GM21360 (cell line): ENCODE measurements at regions not wholly inside any gene's neighbourhood (a gene's known extent, or its start where the extent isn't known, plus 50 kb on each side); places are given as distances from the start of the nearest gene placed in this dataset.
"Not testable (repeated sequence)": the region's sequence is repeated elsewhere in the genome, so short reads cannot be mapped to it uniquely, and the experiment has no call there.

ENCODE experiments used
- ATAC-seq: cut with Tn5 transposase; IDR thresholded peaks from one replicate; pipeline ENCODE4 v1.9.1; 2021; ENCODE audit warnings: mild to moderate bottlenecking, moderate library complexity; ENCODE audit not compliant: unreplicated experiment

DNA sequence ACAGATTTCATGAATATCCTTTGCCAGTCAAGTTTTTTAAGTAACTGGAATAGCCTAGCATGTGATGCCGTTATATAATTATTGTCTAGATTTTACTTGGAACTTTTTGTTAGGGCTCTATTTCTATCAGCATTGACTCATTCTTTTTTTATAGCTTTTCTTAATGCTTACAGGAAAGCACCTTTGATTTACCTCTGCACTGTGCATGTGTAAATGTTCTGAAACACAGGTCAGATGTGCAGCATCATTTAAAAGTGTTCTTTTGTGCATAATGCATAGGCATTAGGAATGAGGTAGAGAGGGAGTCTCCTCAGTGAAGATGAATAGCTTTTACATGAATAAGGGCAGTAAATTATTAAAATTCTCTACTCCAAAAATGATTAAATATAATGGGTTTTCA is 669.3 kb upstream of the MBL2 start:
- ATAC-seq = no peak

DNA sequence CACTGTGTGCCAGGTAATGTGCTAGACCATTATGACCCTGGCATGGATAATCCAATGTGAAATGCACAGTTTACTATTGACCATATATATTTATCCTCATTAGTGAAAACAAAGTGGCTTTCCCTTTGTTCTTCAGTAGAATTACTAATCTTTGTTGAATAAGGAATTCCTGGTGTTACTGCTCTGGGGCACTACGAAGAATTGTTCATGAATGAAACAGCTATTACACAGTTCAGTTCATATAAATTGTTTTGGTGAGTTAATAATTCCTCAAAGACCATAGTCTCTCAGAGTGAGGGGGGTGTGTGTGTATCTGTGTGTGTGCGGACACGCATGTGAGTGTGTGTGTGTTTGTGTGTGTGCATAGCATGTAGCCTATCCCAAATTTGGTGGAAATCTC is 668.0 kb upstream of the MBL2 start:
- no peak for ATAC-seq

- ATAC-seq = not testable (repeated sequence)
Observed at GRCh38 chr10:53439075-53439474, 666.5 kb upstream of the MBL2 start.

- ATAC-seq = no peak
Observed at GRCh38 chr10:53434413-53434812, 661.8 kb upstream of the MBL2 start.

DNA sequence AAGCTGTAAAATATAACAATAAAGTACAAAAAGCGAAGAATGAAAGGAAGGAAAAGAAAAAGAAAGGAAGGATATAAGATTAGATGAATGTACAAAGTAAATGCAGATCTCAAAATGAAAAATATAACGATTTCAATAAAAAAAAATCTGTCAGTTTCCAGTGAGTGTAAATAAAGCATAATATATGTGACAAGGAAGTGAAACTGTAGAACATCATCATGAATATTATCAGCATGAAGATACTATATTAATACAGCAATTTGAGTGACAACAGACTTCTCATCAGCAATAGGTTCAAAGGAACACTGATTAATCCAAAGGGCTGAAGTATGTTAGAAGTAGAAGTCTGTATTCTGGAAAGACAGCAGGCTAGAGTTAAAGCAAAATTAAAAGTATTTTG is 659.5 kb upstream of the MBL2 start:
- no peak for ATAC-seq

DNA sequence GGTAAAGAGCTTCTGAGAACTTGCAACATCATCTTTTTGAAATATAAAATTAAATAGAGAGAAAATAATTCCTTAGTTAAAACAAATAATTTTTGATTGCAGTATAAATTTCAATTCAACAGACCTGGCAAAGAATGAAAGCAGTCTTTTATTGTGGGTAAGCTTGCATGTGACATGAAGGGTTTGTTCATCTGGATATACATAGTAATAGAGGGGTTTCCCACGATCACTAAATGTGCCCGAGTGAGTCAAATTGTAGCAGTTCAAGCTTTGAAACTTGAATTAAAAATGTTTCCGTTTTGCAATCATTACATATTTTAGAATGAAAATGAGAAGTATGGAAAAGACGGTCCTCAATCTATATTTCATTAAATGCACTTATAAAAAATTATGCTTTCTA is 658.4 kb upstream of the MBL2 start:
- ATAC-seq = no peak

GRCh38 chr10:53430127-53430891 is 657.7 kb upstream of the MBL2 start:
- ATAC-seq = no peak

DNA sequence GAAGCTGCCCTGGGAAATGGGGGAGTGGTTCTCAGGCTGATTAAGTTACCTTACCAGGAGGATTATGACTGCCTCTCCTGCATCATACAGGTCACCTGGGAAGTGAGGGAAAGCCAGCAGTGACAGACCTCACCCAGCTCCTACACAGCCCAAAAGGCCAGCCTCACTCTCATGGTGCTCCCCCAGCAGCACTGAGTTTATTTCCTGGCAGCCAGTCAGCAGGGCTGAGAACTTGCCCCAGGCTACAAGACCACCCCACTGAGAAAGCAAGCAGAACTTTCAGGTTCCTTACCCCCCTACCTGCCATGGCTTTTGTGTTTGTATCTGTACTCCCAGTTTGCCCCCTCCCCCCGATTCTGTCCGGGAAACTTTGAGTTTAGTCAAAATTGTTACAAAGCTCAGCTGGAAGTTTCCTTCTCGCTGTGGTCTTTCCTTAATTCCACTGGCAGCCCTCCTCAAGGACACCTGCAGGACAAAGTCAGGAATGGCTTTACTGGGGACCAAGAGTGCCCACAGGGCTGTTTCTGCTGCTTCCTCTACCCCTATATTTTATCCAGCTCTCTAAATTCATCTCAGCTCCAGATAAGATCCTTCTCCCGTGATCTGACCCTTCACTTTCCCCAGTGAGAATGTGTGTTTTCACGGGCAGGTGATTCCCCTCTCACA is 649.8 kb upstream of the MBL2 start:
- no peak for ATAC-seq

DNA sequence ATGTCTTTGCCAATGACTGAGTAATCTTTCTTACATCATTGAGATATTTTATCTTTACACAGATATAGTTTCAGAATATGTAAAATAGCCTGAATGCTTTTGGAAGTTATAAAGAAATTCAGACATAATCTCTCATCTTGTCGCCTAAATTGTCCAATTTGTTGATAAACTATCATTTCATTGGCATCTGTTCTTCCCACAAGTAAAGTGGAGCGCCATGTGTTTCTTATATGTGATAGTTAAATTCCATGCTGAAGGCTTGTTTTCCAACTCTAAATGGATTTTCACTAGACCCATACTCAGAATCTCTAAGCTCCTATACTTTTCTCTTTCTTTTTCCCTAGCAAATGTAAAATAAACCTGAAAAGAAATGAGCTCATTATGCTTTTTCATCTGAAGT is 640.1 kb upstream of the MBL2 start:
- ATAC-seq = no peak

GRCh38 chr10:53406532-53406931 is 633.9 kb upstream of the MBL2 start:
- no peak for ATAC-seq

GRCh38 chr10:53403688-53404087 is 631.1 kb upstream of the MBL2 start:
- no peak for ATAC-seq

DNA sequence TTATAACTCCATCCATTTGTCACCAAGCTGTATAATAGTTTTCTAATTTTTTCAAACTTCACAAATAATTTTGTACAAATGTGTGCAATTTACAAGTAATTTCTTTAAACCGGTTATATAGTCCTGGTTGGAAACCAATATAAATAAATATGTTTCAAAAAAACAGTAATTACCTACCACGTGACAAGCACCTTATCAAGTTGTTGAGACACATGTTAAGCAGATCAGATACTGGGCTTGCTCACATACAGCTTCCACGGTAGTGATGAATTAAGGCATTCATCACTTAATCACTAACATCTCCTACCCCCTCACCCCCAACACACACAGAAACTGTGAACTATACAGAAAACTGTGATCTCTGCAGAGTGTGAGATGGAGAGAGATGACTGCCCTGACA is 630.0 kb upstream of the MBL2 start:
- no peak for ATAC-seq

- ATAC-seq = no peak
Observed at GRCh38 chr10:53401536-53401935, 629.0 kb upstream of the MBL2 start.

DNA sequence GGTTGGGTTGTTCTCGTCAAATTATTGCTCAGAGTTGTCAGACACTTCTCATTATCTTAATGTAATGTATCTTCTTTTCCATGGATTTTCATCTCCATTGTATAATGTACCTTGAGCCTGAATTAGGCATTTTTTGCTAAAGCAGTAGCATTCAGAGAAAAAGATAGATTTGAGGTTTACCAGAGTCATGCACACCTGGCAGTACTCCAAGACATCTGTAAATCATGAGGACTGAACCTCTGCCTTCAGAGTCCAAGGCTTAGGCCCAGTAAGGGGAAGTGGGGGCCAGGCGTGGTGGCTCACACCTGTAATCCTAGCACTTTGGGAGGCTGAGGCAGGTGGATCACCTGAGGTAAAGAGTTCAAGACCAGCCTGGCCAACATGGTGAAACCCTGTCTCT is 624.3 kb upstream of the MBL2 start:
- ATAC-seq = no peak

DNA sequence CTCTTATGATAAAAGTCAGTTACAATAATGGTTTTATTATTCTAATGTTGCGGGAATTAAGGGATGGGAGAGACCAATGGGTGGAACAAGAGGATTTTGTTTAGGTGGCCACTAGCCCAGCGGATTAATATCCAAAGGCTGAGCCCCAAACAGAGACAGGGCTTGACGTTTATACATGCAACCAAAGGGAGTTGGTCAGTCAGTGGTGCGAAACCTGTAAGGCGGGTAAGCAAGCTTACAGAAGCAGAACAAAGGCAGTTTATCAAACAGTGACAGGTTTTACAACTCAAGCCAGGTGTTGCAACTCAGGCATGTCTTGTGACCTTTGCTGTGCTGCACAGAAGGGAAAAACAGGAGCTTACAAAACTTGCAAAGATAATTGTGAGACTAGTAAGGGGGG is 622.9 kb upstream of the MBL2 start:
- ATAC-seq = no peak

DNA sequence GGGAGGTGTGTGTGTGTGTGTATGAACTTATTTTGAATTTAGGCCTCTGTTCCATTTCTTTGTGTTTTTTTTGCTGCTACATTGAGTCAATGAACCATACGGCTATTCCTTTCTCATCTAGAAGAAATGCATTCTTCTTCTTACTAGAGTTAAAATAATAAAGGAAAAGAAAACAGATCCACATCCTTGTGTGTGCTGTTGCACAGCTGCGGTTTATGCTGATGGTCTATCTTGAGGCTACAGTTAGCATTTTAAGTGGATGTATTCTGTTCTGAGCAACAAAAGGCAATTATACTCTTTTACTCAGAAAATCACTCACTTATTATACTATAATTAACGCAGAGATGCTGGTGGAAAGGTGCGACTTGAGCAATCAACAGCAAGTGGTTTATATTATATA is 615.0 kb upstream of the MBL2 start:
- ATAC-seq = no peak

GRCh38 chr10:53382543-53382942 is 610.0 kb upstream of the MBL2 start:
- no peak for ATAC-seq

GRCh38 chr10:53379956-53380355 is 607.4 kb upstream of the MBL2 start:
- ATAC-seq = no peak

GRCh38 chr10:53370347-53370746 is 597.8 kb upstream of the MBL2 start:
- ATAC-seq = no peak

DNA sequence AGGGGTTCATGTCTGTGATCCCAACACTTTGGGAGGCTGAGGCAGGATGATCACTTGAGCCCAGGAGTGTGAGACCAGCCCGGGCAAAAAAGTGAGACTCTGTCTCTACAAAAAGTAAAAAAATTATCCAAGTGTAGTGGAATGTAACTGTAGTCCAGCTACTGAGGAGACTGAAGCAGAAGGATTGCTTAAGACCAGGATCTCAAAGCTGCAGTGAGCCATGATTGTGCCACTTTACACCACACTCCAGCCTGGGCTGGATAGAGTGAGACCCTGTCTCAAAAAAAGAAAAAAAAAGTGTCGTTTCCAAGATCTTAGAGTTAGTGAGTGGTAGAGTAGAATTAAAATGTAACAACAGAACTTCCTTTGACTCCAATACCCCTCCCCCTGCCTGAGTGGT is 589.4 kb upstream of the MBL2 start:
- no peak for ATAC-seq

DNA sequence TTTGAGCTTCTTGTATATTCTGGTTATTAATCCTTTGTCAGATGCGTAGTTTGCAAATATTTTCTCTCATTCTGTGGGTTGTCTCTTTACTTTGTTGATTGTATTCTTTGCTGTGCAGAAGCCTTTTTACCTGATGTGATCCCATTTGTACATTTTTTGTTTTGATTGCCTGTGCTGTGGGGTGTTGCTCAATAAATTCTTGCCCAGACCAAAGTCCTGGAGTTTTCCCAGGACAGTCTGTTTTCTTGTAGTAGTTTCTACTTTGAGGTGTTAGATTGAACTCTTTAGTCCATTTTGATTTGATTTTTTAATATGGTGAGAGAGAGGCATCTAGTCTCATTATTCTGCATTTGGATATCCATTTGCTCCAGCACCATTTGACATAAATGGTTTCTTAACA is 588.7 kb upstream of the MBL2 start:
- ATAC-seq = no peak

- not testable (repeated sequence) for ATAC-seq
Observed at GRCh38 chr10:53358978-53359377, 586.4 kb upstream of the MBL2 start.

- no peak for ATAC-seq
Observed at GRCh38 chr10:53358536-53358935, 586.0 kb upstream of the MBL2 start.
